Activated naive CD4-positive, alpha-beta T cell treated with anti-CD3 and anti-CD28 coated beads, Interleukin-2, amount 10 ng/mL, durations not matched to agents 7 days and 5 days (primary cell): ENCODE measurements at regions not wholly inside any gene's neighbourhood (a gene's known extent, or its start where the extent isn't known, plus 50 kb on each side); places are given as distances from the start of the nearest gene placed in this dataset.

ENCODE experiments used
- CTCF ChIA-PET: fragments of 350-600 bp; sonication (Branson Sonifier 250); formaldehyde crosslinking; loops from one replicate; lab custom pipeline; 2021; ENCODE audit warnings: antibody characterized with exemption; lab: Charles Lee
- DNase-seq: peaks from one replicate; pipeline ENCODE4 v3.0.0-alpha.2; 2020
- H3K27ac Mint-ChIP-seq: one replicate; pipeline ENCODE4 v1.8.0; 2021; ENCODE audit warnings: mild to moderate bottlenecking, moderate library complexity, mixed read lengths
- H3K27me3 Mint-ChIP-seq: one replicate; pipeline ENCODE4 v1.8.0; 2021; ENCODE audit warnings: mild to moderate bottlenecking, mixed read lengths
- H3K36me3 Mint-ChIP-seq: one replicate; pipeline ENCODE4 v1.8.0; 2021; ENCODE audit warnings: mixed read lengths
- H3K4me1 Mint-ChIP-seq: one replicate; pipeline ENCODE4 v1.8.0; 2021; ENCODE audit warnings: mixed read lengths
- H3K4me3 Mint-ChIP-seq: one replicate; pipeline ENCODE4 v1.8.0; 2021; ENCODE audit warnings: mild to moderate bottlenecking, moderate library complexity, mixed read lengths
- H3K9me3 Mint-ChIP-seq: one replicate; pipeline ENCODE4 v1.8.0; 2021; ENCODE audit warnings: mixed read lengths

DNA sequence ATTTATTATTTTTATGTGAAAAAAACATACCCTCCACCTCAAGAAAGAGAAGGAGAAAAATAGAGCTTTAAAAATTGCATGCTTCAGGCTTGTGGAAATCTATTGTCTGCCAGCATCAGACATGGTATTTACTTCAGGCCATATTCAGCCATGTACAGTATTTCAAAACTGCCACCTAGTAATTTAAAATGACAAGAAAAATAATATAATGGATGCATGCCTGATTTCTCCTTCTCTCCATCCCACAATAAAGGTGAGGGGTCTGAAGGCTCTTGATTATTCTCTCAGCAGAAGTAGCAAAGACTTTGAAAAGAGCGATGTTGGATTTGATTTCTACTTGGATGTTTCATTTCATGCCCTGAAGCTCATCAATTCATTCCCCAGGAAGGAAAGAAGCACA lies 250.7 kb downstream of the TBC1D4 start:
- no peak overlapping the region for H3K27ac Mint-ChIP-seq
- no peaks in the 10 kb centered on the region for H3K4me1 Mint-ChIP-seq
- DNase-seq: no peak
- H3K36me3 Mint-ChIP-seq: no peaks in the 10 kb centered on the region
- H3K4me3 Mint-ChIP-seq: no peak overlapping the region
- H3K9me3 Mint-ChIP-seq: peaks cover 2% of the 10 kb centered on the region
- CTCF ChIA-PET: no interaction called here
- H3K27me3 Mint-ChIP-seq: no peaks in the 10 kb centered on the region

DNA sequence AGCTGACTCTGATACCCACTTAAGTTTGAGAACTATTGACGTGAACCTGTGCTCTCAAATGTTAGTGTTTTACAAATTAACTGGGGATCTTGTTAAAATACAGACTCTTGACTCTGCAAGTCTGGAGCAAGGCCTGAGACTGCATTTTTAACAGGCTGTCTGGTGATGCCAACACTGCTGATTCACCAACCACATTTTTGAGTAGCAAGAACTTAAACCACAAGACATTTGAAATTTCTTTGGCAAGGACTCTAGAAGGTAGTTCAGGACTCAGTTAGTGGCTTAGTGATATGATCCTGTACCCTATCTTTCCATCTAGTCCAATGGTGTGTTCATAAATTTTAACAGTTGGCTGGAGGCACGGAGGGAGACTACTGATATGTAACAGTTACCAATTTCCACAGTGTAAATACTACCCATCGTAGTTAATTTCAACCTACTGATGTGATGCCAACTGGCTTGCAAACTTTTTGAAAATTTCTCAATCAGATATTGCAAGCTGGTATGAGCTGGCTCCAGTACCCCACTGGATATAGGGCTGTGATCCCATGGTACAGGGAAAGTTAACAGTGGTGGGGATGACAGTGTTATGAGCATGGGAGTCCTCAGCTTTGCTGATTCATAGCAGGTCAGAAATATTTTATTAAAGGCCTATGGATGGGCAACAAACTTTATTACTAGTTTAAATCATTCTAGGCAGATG lies 255.1 kb downstream of the TBC1D4 start:
- Mint-ChIP-seq H3K27ac (no peak overlapping the region), H3K36me3 (no peaks in the 10 kb centered on the region), H3K4me3 (no peak overlapping the region), H3K4me1 (no peaks in the 10 kb centered on the region), H3K9me3 (no peaks in the 10 kb centered on the region), H3K27me3 (peaks cover 3% of the 10 kb centered on the region)
- CTCF ChIA-PET: interaction anchor here (1.1 kb wide), 1 partner anchor 25 kb away, joined by 3 read pairs; no protein-coding TSS in a partner anchor
- no peak for DNase-seq

DNA sequence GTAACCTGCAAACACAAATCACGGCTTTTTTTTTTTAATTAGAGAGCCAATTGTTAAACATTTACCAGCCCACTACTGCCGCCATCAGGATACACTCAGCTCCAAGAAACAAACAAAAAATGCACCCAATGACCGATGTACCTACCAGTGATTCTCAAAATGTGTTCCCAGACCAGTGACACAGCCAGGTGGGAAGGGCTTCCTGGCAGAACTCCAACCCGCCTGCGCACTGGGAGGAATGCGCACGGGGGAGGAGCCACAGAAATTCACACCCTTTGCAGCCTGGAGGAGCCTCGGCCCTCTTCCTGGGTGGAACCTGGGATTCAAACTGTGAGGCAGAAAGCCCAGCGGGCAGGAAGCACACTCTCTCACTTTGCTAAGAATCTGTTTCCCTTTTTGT lies 255.9 kb downstream of the TBC1D4 start:
- no peaks in the 10 kb centered on the region for H3K36me3 Mint-ChIP-seq
- no peak for DNase-seq
- no peaks in the 10 kb centered on the region for H3K4me1 Mint-ChIP-seq
- CTCF ChIA-PET: no interaction called here
- H3K4me3 Mint-ChIP-seq: no peak overlapping the region
- peaks cover 2% of the 10 kb centered on the region for H3K9me3 Mint-ChIP-seq
- no peak overlapping the region for H3K27ac Mint-ChIP-seq
- H3K27me3 Mint-ChIP-seq: peaks cover 3% of the 10 kb centered on the region

DNA sequence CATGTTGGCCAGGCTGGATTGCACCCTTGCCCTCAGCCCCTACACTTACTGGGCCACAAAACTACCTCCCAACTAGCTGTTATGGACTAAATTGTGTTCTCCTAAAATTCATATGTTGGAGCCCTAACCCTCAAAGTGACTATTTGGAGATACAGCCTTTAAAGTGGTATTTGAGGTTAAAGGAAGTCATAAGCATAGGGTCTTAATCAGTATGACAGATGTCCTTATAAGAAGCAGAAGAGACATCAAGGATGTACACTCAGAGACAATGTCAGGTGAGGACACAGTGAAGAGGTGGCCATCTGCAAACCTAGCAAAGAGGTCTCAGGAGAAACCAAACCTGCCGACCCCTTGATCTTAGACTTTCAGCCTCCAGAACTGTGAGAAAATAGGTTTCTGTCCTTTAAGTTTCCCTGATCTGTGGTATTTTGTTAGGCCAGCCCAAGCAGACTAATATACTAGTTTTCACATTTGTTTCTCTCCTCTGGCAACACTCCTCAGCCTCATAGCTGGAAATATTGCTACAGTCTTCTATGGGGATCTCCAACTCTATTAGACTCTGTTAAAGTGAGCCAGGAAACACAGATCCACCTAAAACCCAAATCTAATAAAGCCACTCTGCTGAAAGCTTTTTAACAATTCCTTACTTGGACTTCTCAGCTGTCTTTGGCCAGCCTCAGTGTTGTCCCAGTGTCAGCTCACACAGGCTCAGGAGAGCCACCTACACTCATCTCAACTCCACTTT lies 256.5 kb downstream of the TBC1D4 start:
- DNase-seq: no peak
- CTCF ChIA-PET: no interaction called here
- Mint-ChIP-seq H3K27ac (no peak overlapping the region), H3K4me1 (no peaks in the 10 kb centered on the region), H3K27me3 (peaks cover 3% of the 10 kb centered on the region), H3K36me3 (no peaks in the 10 kb centered on the region), H3K9me3 (peaks cover 2% of the 10 kb centered on the region), H3K4me3 (no peak overlapping the region)

DNA sequence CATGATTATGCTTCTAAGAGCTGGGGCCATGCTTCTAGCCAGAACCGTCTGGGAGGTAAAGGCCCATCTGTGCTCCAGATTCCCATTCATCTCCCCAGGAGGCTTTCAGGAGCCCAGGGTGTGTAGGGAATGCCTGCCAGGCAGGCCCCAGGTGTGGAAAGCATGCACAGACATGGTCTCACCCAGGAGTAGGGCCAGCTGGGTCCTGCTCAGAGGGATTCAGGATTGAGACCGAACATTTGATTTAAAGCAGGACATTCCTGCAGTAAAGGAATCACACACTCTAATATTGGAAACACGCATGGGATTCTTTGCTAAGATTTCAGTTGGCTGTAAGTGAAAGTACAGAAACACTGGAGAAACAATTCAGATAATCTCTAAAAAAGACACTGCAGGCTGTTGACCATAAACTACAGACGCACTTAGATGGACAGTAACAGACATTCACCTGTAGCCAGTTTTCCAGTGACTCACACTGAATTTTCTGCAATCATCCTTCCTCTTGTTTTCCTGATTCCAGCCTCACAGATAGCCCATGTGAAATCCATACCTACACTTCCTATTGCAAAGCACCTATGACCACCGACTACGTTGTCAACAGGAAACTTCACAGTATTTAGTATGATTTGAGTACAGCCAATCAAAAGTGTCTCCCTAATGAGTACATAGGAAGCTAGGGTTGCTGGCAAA lies 257.8 kb downstream of the TBC1D4 start:
- H3K27ac Mint-ChIP-seq: no peak overlapping the region
- CTCF ChIA-PET: no interaction called here
- H3K27me3 Mint-ChIP-seq: peaks cover 8% of the 10 kb centered on the region
- no peaks in the 10 kb centered on the region for H3K36me3 Mint-ChIP-seq
- DNase-seq: no peak
- peaks cover 6% of the 10 kb centered on the region for H3K4me1 Mint-ChIP-seq
- H3K4me3 Mint-ChIP-seq: no peak overlapping the region
- H3K9me3 Mint-ChIP-seq: peaks cover 2% of the 10 kb centered on the region

DNA sequence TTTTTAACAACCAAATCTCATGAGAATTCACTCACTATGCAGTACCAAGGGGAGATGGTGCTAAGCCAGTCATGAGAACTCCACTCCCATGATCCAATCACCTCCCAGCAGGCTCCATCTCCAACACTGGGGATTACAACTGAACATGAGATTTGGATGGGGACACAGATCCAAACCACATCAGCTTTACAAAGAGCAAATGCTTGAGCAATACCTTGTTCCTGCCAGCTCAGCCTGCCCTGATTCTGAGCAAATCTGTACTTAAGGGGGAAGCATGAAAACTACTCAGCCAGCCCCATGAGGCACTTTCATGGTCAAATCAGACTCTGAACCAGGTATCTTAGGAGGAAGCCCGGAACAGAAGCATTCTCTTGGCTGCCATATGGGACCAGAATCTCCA lies 259.9 kb downstream of the TBC1D4 start:
- Mint-ChIP-seq H3K4me1 (peaks cover 6% of the 10 kb centered on the region), H3K4me3 (no peak overlapping the region), H3K9me3 (peaks cover 2% of the 10 kb centered on the region), H3K36me3 (no peaks in the 10 kb centered on the region), H3K27me3 (peaks cover 20% of the 10 kb centered on the region), H3K27ac (no peak overlapping the region)
- CTCF ChIA-PET: no interaction called here
- DNase-seq: no peak

DNA sequence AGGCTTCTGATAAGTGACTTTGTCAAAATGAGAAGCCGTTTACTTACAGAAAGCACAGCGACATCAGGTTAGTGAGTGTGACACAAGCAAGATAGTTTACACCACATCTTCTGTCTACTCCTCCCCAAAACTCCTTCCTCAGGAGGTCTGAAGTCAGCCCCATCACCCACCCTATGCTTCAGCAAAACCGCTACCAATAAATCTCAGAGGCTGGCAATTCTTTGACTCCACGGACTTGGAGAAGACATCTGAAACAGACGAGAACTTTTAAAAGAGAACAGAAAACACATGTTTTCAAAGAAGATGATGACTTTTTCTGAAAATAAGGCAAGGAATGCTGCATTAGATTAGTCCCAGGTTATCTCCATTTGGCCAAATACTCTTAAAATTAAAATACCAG lies 261.1 kb downstream of the TBC1D4 start:
- no peak overlapping the region for H3K27ac Mint-ChIP-seq

DNA sequence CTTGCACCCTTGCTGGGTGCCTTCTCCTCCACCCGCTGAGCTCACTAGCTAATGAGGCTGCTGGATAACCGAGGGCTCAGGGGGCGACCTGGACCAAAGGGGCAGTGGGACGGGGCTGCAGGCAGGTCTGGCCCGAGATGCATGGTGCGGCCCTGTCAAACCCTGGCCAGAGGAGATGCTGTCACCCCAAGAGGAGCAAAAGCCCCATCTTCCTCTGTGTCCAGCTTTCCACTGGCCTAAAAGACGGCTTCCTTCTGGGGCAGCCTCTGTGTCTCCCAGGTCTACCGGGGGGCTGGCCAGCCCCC lies 261.8 kb downstream of the TBC1D4 start:
- no peak for DNase-seq
- Mint-ChIP-seq H3K27me3 (peaks cover 29% of the 10 kb centered on the region), H3K4me3 (no peak overlapping the region), H3K4me1 (peaks cover 6% of the 10 kb centered on the region), H3K27ac (no peak overlapping the region), H3K9me3 (peaks cover 2% of the 10 kb centered on the region), H3K36me3 (no peaks in the 10 kb centered on the region)
- CTCF ChIA-PET: interaction anchor here (0.7 to 1.7 kb wide), 15 partner anchors 8 to 1509 kb away, joined by 3 to 8 read pairs (median 4); no protein-coding TSS in a partner anchor

More for the DNA sequence above, 261.1 kb downstream of the TBC1D4 start:
- peaks cover 6% of the 10 kb centered on the region for H3K4me1 Mint-ChIP-seq
- CTCF ChIA-PET: interaction anchor here (1.6 kb wide), 1 partner anchor 10 kb away, joined by 8 read pairs; no protein-coding TSS in a partner anchor
- DNase-seq: no peak
- peaks cover 2% of the 10 kb centered on the region for H3K9me3 Mint-ChIP-seq
- H3K36me3 Mint-ChIP-seq: no peaks in the 10 kb centered on the region
- H3K4me3 Mint-ChIP-seq: no peak overlapping the region
- peaks cover 22% of the 10 kb centered on the region for H3K27me3 Mint-ChIP-seq

DNA sequence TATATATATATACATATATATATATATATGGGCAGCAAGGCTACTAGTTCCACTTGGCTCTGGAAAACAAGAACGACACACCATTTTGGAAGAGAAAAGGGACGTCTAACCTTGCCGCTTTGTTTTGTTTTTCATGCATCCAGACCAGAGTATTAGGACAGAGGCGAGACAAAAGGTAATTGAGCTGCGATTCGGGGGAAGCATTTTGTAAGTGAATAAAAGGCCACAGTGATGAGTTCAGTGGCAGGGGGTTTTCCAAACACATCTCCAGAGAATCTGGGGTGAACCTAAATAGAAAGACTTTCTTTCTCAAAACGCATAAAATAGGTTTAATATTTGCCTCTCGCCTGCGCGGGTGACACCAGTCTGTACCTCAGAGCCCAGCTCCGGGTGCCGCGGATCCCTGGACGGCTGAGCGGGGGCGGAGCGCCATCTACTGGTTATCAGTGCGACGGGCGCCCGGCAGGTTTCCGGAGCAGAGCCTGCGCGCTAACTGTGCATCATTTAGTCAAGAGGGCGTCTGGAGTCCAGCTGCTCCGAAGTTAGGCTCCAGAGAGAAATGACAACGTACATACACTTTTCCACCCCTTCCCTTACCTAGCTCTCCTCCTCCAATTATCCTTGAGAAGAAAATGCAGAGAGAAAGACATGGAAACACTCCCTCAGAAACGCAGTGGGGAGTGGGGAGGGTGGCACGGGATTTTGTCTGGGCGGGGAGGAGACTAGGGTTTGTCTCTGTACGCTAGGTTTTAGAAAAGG lies 262.3 kb downstream of the TBC1D4 start:
- peaks cover 6% of the 10 kb centered on the region for H3K4me1 Mint-ChIP-seq
- H3K36me3 Mint-ChIP-seq: no peaks in the 10 kb centered on the region
- H3K27me3 Mint-ChIP-seq: peaks cover 31% of the 10 kb centered on the region
- peaks cover 2% of the 10 kb centered on the region for H3K9me3 Mint-ChIP-seq
- CTCF ChIA-PET: interaction anchor here (0.6 to 1.8 kb wide), 20 partner anchors 8 to 1509 kb away, joined by 3 to 8 read pairs (median 3); no protein-coding TSS in a partner anchor
- DNase-seq: peak; percentile 85
- H3K4me3 Mint-ChIP-seq: peak overlapping the region; percentile 33
- no peak overlapping the region for H3K27ac Mint-ChIP-seq

DNA sequence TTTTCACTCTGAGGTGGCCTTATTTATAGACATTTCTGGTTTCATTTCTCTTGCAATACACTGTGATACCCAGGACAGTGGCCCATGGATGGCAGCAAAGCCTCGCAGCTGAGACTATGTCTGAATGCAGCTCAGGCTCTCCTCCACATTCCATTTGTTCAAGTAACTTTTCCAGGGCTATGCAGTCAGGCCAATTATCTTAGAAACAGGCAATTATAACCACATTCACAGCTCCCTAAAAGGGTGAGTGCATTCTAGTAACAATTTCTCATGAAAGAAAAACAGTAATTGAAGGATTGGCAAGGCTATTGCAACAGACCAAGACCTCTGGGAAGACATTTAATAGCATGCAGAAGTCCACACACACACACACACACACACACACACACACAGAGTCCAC lies 264.0 kb downstream of the TBC1D4 start:
- Mint-ChIP-seq H3K4me3 (no peak overlapping the region), H3K36me3 (no peaks in the 10 kb centered on the region), H3K4me1 (peaks cover 6% of the 10 kb centered on the region), H3K9me3 (peaks cover 2% of the 10 kb centered on the region), H3K27ac (no peak overlapping the region), H3K27me3 (peaks cover 33% of the 10 kb centered on the region)
- CTCF ChIA-PET: interaction anchor here (1.4 to 1.8 kb wide), 2 partner anchors 171 to 1989 kb away, joined by 3 read pairs; no protein-coding TSS in a partner anchor
- no peak for DNase-seq

DNA sequence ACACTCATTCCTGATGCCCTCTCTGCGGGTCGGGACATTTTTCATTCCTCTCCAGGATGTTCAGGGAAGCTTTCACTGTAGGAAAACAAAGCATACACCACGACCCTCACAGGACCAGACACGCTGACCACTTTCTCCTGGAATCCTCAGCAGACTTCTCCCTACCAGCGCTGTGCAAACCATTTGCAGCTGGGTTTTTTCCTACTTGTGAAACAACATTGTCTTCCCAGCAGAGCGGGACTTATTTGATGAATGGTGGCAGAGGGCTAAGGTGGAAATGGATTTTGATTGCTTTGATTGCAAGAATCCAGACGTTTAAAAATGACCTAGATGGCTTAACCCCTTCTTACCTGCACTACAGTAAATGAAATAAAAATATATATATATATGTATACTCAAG lies 265.9 kb downstream of the TBC1D4 start:
- H3K4me3 Mint-ChIP-seq: no peak overlapping the region
- peaks cover 6% of the 10 kb centered on the region for H3K4me1 Mint-ChIP-seq
- CTCF ChIA-PET: no interaction called here
- no peak overlapping the region for H3K27ac Mint-ChIP-seq
- peaks cover 29% of the 10 kb centered on the region for H3K27me3 Mint-ChIP-seq
- DNase-seq: no peak
- no peaks in the 10 kb centered on the region for H3K36me3 Mint-ChIP-seq
- no peaks in the 10 kb centered on the region for H3K9me3 Mint-ChIP-seq

DNA sequence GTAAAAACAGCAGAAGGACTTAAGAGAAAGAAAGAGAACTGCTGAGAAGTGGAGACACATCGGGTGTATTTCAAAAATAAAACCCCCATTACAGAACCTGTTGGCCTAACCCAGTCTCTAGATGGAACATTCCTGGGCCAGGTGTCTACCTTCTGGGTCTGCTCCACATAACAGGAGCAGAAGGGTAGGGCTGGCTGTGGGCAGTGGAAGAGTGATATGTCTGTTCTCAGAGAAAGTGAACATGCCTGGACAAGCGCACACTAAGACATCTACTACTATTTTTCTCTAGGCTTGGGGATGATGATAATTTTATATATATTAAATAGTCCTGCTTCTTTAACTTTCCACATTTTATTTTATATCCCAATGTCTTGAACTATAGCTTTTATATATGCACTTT lies 267.1 kb downstream of the TBC1D4 start:
- Mint-ChIP-seq H3K4me3 (no peak overlapping the region), H3K4me1 (peaks cover 5% of the 10 kb centered on the region), H3K36me3 (no peaks in the 10 kb centered on the region), H3K27ac (no peak overlapping the region), H3K9me3 (no peaks in the 10 kb centered on the region), H3K27me3 (peaks cover 28% of the 10 kb centered on the region)
- CTCF ChIA-PET: no interaction called here
- DNase-seq: no peak

DNA sequence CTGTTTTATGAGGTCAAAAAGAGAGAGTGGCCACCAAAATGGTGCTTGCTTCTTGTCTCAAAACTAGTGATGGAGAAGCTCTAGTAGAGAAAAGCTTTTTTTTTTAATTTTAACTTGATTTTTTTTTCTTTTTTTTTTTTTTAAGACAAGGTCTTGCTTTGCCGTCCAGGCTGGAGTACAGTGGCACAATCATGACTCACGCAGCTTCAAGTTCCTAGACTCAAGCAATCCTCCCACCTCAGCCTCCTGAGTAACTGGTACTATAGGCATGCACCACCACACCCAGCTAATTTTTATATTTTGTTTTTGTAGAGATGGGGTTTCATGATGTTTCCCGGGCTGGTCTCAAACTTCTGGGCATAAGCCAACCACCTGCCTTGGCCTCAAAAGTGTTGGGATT lies 279.0 kb downstream of the TBC1D4 start:
- no peaks in the 10 kb centered on the region for H3K36me3 Mint-ChIP-seq
- H3K27ac Mint-ChIP-seq: no peak overlapping the region
- no peaks in the 10 kb centered on the region for H3K27me3 Mint-ChIP-seq
- CTCF ChIA-PET: interaction anchor here (0.7 to 1.9 kb wide), 2 partner anchors 16 to 17 kb away, joined by 3 to 6 read pairs; no protein-coding TSS in a partner anchor
- no peak for DNase-seq
- no peaks in the 10 kb centered on the region for H3K9me3 Mint-ChIP-seq
- H3K4me3 Mint-ChIP-seq: no peak overlapping the region
- no peaks in the 10 kb centered on the region for H3K4me1 Mint-ChIP-seq

DNA sequence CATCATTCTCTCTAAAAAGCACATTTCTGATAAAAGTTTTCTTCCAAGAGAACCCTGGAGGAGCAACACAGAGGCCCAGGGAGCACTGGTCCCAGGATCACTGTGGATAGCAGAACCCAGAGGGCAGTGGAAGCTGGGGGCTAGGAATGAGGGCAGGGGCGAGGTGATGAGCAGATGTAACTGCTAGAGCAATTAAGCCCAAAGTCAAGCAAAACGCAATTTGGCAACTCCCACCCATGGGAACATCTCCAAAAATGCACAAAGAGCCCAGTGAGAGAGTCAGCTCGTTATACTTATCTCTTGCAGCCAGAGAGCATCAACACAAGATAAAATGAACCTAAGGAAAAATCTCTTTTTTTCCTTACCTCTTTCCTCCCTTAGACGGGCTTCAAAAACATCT lies 284.2 kb downstream of the TBC1D4 start:
- CTCF ChIA-PET: no interaction called here

More for the DNA sequence above, 284.2 kb downstream of the TBC1D4 start:
- H3K9me3 Mint-ChIP-seq: no peaks in the 10 kb centered on the region
- H3K36me3 Mint-ChIP-seq: no peaks in the 10 kb centered on the region
- H3K4me1 Mint-ChIP-seq: no peaks in the 10 kb centered on the region
- H3K27ac Mint-ChIP-seq: no peak overlapping the region
- no peak overlapping the region for H3K4me3 Mint-ChIP-seq
- DNase-seq: no peak
- peaks cover 4% of the 10 kb centered on the region for H3K27me3 Mint-ChIP-seq
